ENCODE measurements at regions not wholly inside any gene's neighbourhood (a gene's known extent, or its start where the extent isn't known, plus 50 kb on each side); places are given as distances from the start of the nearest gene placed in this dataset.

DNA sequence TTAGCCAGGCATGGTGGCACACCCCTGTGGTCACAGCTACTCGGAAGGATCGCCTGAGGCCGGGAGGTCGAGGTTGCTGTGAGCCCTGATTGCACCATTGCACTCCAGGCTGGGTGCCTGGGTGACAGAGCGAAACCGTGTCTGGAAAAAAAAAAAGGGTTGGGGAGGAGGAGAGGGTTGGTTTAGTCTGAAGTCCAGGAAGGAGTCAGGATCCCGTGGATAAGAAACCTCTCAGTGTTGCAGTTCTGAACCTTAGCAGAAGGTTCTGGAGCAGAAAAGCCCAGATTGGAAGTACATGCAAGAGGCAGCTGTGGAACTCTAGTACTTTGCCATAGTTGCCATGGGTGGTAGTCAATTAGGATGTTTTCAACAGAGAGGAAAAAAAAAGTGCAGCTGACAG lies 125.2 kb upstream of the CPEB4 start:
- DNase-seq (ENCODE audit: low read depth in 1 of 2, low spot score in 1 of 2), result no peak

DNA sequence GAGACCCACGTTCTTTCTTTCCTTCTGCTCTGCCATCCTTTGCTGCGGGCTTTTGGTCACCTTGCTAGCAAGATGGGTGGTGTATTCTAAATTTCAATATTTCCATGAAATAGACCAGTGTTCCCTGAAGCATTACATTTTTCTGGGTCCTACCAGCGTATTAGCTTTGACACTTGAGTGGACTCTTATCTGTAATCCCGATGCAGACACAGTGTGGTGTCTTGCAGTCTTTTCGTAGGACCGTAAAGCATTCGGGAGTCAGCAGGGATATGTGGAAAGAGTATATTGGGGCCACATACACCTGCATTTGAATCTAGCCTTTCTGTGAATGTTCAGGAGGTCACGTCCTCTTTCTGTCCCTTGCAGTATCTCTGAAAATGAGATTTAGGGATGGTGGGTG lies 124.7 kb upstream of the CPEB4 start:
- no peak for DNase-seq (ENCODE audit: low read depth in 1 of 2, low spot score in 1 of 2)

DNA sequence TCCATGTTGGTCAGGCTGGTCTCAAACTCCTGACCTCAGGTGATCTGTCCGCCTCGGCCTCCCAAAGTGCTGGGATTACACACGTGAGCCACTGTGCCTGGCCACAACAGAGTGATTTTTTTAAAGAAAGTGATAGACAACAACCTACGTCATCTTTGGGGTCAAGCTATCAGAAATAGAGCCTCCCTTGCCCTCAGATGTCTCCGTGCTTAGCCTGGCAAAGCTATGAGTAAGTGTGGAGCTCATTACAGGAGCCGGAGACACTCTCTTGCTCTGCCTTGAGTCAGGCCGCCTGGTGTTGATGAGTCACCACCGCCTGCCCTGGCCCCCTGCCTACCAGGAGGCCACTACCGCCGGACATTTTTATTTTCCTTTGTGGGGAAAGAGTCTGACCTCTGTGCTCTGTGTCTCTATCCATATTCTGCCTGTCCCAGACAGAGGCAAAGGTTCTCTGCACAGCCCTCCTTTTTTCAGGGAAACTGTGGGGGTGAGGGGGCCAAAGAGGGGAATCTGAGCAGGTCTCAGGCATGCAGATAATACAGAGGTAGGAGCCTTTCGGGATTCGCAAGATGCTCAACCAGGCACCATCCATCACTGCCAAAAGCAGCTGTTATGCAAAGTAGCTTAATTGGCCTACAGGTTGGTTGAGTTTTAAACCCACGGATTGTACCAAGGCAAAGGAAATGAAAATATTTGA lies 123.7 kb upstream of the CPEB4 start:
- DNase-seq (ENCODE audit: low read depth in 1 of 2, low spot score in 1 of 2), result no peak

DNA sequence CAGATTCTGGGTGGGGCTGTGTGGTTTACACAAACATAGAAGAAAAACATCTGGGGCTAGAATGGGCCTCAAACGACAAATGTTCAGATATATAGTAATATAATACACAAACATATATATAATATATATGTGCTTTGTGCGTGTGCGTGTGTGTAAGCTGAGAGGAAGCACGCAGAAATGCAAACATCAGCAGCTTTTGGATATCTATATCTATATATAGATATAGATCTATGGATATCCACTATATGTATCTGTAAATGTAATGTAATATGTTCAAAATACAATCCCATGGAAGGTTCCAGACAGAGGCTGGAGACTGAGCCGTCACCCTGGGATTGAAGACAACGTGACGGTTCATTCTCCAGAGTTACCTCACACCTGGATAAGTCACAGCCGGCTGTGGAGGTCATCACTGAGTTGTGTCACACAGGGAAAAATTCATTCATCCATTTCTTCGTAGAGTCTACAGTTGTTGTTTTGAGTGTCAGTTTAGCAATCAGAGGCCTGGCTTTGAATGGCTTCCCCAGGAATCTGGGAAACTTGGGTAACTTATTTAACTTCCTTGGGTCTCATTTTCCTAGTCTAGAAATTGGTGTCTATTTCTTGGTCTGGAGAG lies 123.0 kb upstream of the CPEB4 start:
- DNase-seq (ENCODE audit: low read depth in 1 of 2, low spot score in 1 of 2), result no peak

DNA sequence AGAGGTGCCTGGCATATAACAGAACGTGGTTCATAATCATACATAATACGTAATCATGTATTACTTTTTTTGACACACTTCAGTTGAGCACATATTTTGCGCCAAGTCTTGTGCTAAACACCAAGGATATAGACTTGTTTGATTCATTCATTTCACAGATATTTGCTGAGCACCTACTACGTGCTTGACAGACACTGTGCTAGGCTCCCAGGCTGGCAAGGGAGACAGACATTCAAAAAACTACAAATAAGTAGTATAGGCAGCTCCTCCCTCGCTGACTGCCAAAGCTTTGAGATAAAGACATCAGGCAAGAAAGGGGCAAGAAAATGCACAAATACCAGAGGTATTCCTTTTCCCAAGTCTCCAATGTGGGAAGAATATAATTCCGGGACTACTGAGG lies 122.5 kb upstream of the CPEB4 start:
- no peak for DNase-seq (ENCODE audit: low read depth in 1 of 2, low spot score in 1 of 2)

DNA sequence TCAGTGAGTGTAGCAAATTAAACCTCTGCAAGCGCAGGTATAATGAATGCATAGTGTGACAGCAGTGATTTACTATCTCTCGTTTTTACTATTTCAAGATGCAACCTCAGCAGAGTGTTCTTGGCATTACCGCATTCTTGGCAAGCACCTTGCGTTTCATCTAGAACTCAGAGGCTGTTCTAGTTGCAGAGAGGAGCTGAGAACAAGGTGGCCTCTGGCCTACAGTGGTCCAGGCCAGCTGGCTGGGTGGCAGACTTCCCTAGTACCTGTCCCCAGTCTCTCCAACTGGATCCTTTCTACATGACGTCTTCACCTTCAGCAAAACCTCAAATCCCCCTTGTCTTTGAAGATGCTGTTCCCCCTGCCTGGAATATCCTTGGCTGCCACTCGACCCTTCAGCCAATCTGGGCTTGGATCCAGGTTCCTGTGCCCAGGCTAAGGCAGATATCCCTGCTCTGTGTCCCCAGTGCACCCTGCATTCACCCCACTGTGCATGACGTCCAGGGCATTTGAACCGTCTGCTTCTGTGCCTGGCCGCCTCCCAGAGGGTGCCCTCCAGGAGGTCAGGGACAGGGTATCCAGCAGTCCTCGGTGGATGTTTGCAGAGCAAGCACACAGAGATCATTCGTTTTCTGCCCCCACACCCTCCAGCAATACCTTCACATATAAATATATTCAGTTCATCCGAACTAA lies 120.4 kb upstream of the CPEB4 start:
- DNase-seq (ENCODE audit: low read depth in 1 of 2, low spot score in 1 of 2), result no peak

DNA sequence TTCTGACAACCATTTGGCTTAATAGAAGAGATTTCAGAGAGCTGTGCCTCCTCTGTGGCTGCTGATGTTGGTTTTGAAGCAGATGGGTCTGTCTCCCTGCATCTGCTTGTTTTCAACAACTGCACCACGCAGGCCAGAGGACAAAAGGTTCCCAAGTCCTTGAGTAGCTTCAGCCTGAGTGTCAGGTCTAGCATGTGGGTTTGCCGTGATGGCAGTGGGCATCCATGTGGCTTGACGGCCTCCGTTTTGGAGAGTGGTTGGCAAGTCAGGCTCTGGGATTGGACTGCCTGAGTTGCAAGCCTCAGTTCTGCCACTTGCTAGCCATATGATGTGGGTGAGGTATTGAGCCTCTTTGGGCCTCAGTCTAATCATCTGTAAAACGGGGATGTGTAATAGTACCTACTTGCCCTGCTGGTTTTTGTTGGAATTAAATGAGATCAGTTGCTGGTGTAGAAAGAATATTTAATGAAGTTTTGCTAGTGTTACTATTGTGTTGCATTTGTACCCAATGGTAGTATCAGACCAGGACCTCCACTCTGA lies 119.8 kb upstream of the CPEB4 start:
- no peak for DNase-seq (ENCODE audit: low read depth in 1 of 2, low spot score in 1 of 2)

DNA sequence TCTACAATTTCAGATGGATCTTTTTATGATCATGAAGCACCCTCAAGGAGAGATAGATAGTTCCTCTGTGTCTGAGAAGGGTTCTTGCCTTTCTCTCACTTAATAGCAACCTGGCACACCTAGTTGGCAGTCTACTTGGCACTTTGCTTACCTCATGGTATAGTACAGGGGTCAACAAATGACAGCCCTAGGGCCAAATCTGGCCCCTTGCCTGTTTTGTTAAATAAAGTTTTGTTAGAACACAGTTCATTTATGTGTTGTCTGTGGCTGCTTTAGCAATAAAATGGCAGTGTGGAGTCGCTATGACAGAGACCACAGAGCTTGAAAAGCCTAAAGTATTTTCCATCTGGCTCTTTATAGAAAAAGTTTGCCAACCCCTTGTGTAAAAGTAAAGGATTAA lies 119.3 kb upstream of the CPEB4 start:
- no peak for DNase-seq (ENCODE audit: low read depth in 1 of 2, low spot score in 1 of 2)

DNA sequence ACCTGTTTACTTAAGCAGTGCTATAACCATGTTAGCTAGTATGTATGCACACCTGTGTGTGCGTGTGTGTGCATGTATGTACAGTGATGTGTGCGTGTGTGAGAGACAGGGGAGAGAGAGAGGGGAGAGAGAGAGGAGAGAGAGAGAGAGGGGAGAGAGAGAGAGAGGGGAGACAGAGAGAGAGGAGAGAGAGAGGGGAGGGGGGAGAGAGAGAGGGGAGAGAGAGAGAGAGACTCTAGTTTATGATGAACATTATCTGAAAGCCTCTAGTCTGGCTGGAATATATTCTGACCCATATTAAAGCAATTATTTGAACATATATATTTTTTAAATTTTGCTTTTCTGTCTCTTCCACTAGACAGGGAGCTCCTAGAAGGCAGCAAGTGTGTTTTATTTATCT lies 117.5 kb upstream of the CPEB4 start:
- no peak for DNase-seq (ENCODE audit: low read depth in 1 of 2, low spot score in 1 of 2)

DNA sequence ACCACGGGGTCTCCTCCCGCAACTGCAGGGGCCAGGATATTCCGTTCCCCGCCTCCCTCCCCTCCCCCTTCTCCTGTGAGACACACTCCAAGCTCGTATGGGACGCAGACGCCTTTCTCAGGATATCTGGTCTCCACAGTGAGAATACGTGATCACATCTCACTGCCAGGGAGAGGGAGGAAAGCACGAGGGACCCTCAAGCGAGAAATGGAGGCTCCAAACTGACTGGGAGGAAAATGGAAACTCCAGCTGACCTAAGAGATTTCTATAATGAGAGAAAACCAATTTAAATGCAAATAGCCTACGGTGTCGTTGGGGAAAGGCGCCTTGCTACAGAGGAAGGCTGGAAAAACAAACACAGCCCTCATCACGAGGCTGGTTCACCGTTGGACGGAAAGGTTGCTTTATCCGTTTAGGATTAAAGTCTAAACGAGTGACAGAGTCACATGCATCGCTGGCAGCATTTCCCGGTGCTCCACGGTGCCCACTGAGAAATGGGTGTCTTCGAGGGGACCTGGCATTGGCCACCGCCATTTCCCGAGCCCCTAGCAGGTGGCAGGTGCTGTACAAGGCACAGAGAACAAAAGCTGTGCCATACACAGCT lies 116.9 kb upstream of the CPEB4 start:
- no peak for DNase-seq (ENCODE audit: low read depth in 1 of 2, low spot score in 1 of 2)

DNA sequence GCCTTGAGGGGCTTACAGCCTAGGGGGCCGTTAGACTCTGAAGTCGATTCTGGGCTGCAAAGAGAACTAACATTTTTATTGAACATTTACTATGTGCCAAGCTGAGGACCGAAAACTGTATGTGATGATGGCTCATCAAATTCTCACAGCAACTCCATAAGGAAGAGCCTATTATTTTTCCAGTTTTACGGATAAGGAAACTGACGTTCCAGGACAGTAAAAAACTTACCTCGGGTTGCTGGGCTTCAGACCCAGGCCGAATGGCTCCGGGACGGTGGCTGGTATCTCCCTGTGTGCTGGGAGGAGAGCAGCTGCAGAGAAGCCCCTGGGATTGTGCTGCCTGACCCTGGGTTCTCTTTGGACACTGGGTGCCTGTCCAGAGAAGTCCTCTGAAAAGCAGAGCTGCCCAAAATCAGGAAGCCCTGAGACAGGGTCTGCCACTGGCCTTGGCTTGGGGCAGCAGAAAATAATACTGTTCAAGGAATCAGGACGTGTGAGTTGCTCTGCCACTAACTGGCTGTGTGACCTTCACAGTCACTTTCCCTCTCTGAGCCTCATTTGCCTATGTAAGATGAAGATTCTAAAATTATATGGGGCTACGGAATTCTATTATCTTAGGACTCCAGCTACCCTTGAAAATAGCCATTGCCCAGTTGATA lies 116.3 kb upstream of the CPEB4 start:
- DNase-seq (ENCODE audit: low read depth in 1 of 2, low spot score in 1 of 2), result no peak

DNA sequence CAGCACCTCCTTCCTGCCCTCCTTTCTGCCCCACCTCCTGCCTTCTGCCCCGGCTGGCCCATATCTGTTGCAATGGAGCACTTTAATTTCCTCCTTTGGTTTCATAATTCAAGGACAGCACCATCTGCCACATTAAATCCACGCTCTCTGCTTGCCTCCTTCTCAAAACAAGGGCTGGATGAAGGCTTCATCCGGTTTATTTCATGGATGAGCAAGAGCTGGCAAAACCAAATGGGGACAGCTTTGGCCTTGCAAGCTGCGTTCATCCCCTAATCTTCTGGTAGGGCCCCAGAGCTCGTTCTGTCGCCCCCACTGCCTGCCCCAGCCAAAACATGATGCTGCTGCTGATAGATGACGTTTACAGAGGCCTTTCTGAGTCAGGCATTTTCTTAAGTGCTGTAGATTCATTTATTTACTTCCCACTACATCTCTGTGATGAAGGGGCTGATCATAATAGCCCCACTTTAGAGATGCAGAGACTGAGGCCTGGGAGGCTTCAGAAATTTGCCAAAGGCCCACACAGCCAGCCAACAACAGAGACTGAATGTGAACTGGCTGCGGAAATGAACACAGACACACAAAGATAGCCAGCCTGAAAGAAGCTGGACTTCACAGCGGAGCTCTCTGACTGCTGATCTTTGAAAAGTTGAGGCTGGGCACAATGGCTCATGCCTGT lies 115.6 kb upstream of the CPEB4 start:
- DNase-seq (ENCODE audit: low read depth in 1 of 2, low spot score in 1 of 2), result no peak

DNA sequence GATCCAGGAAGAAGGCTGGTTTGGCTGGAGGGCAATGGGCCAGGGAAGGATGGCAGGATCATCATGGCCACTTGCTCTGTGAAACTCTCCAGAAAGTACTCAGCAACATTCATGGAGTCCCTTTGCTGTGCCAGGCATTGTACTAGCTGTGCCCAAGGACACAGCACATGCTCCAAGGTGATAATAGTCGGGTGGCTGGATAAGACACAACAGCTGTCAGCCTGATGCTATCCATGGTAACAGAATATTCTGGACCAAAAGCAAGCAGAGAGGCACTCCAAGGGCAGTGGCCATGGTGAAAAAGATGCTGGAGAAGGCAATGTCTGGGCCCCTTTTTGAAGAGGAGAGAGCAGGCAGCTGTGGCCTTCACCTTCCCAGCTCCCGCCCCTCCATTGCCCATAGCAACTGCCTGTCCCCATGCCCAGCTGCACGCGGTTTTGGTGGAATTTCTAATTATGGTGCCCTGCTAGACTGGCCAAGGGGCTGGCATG lies 113.8 kb upstream of the CPEB4 start:
- DNase-seq (ENCODE audit: low read depth in 1 of 2, low spot score in 1 of 2), result no peak

DNA sequence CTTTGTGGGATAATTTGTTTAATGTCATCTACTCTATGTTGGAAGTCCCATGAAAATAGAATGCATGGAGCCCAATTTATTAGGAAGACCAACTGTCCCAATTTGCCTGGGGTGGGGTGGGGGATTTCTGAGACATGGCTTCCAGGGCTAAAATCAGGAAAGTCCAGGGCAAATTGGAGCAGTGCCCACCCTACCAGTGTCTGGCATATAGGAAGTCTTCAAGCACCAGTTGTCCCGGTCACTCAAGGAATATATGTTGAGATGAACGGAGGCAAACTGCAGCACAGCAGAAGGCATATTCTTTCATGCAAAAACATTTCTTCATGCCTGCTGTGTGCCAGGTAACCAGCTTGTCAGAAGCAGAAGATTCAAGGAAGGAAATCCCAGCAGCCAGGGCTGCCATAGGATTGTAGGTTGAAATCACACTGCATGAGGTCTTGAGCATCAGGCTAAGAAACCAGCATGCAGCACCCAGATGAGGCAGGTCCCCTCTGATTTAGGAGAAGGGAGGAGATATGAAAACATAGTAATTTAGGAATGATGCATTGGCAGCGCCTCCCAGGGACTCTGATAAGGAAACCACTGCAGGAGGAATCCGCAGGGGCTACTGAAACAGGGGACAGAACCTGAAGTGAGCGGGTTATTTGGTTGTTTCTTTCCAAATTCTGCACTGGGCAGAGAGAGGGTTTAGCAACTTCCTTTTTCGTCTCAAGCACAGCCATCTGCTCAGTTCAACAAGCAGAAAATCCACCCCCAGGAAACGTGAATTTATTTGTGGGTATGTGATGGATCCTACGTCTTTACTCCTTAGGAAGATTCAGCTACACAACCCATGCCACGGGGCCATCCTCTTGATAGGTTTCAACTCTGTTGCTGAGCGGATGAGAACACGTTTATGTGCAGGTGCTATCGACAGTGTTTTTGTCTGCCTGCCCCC lies 112.6 kb upstream of the CPEB4 start:
- no peak for DNase-seq (ENCODE audit: low read depth in 1 of 2, low spot score in 1 of 2)

DNA sequence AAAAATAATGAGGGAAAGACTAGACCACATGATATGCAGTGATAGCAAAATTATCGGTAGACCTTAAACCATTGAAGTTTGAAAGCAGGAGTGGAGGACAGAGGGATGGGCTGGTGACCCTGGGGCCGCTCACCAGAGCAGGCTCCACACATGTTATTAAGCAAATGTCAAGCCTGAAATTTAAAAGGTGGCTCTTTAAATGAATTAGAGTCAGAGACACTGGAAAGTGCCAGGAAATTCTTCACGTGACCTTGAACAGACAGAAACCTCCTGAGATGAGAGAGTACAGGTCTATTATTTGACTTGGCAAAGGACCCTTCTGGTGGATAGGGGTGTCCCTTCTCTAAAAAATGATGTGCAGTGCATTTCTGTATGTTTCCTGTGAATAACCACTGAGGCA lies 111.0 kb upstream of the CPEB4 start:
- DNase-seq (ENCODE audit: low read depth in 1 of 2, low spot score in 1 of 2), result no peak

DNA sequence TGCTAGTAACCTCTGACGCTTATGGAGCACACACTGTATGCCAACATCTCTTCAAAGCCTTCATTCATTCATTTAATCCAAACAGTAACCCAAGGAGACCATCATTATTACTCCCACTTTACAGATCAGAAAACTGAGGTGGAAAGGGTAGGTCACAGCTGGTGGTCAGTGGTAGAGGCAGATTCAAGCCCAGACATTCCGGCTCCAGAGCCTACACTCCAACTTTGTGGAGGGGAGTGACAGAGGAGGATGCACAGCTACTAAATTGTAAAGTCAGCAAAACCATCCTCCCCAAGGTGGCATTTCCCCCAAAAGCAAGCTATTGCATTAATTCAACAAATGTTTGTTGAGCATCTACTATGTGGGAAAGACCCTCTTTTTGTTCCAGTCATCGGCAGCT lies 110.5 kb upstream of the CPEB4 start:
- DNase-seq (ENCODE audit: low read depth in 1 of 2, low spot score in 1 of 2), result no peak

DNA sequence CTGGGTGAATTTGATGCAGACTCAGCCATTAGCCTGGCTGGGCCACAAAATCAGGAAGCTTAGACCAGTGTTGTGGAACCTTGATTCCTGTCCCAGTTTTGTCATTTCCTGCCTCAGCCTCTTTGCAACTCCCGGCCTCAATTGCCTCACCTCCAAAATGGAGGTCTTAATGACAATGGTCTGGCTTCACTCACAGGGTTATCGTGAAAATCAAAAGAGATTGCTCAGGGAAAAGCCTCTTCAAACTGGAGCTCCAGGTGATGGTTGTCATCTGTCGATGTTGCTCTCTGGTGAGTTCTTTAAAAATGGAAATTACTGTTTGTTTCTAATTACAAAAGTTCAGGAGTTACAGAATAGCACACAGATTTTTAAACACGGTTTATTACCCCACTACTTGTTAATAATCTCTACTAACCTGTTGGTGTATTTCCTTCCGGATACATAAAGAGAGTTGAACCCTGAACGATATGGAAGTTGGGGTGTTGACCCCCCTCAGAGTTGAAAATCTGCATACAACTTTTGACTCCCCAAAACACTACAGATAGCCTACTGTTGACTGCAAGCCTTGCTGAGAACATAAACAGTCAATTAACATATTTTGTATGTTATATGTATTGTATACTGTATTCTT lies 109.9 kb upstream of the CPEB4 start:
- DNase-seq (ENCODE audit: low read depth in 1 of 2, low spot score in 1 of 2), result no peak

DNA sequence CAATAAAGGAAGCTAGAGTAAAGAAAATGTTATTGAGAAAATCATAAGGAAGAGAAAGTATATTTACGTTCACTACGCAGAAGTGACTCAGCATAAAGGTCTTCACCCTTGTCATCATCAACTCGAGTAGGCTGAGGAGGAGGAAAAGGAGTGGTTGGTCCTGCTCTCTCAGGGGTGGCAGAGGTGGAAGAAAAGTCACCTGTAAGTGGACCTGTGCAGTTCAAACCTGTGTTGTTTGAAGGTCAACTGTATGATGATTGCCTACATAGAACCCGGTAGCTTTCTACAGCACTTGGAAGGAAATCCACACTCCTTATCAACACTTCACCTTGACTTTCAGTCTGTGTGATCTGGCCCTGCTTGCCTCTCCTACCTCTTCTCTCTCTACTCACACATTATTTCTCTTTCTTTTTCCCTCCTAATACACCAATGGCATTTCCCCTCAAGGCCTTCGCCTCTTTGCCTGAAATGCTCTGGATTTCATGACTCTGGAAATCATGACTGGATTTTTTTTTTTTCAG lies 109.3 kb upstream of the CPEB4 start:
- DNase-seq (ENCODE audit: low read depth in 1 of 2, low spot score in 1 of 2), result no peak
